ENCODE measurements at regions not wholly inside any gene's neighbourhood (a gene's known extent, or its start where the extent isn't known, plus 50 kb on each side); places are given as distances from the start of the nearest gene placed in this dataset.
"Not testable (repeated sequence)": the region's sequence is repeated elsewhere in the genome, so short reads cannot be mapped to it uniquely, and the experiment has no call there.

- not testable (repeated sequence) for DNase-seq
Measured at GRCh38 chr9:65414249-65414648, 129.2 kb upstream of the FOXD4L5 start.

GRCh38 chr9:65413371-65413770 is 128.4 kb upstream of the FOXD4L5 start:
- DNase-seq = not testable (repeated sequence)

GRCh38 chr9:65411901-65412300 is 126.9 kb upstream of the FOXD4L5 start:
- no peak for DNase-seq

- DNase-seq = no peak
Measured at GRCh38 chr9:65411336-65411735, 126.3 kb upstream of the FOXD4L5 start.

- no peak for DNase-seq
Measured at GRCh38 chr9:65410926-65411325, 125.9 kb upstream of the FOXD4L5 start.

- no peak for DNase-seq
Measured at GRCh38 chr9:65409471-65409980, 124.5 kb upstream of the FOXD4L5 start.

- DNase-seq = not testable (repeated sequence)
Measured at GRCh38 chr9:65408806-65409205, 123.8 kb upstream of the FOXD4L5 start.

GRCh38 chr9:65406625-65407024 is 121.6 kb upstream of the FOXD4L5 start:
- DNase-seq = not testable (repeated sequence)

- DNase-seq = not testable (repeated sequence)
Measured at GRCh38 chr9:65405766-65406165, 120.8 kb upstream of the FOXD4L5 start.

GRCh38 chr9:65405253-65405652 is 120.2 kb upstream of the FOXD4L5 start:
- no peak for DNase-seq

- no peak for DNase-seq
Measured at GRCh38 chr9:65404232-65405006, 119.4 kb upstream of the FOXD4L5 start.

- DNase-seq = no peak
Measured at GRCh38 chr9:65403721-65404120, 118.7 kb upstream of the FOXD4L5 start.

- DNase-seq = not testable (repeated sequence)
Measured at GRCh38 chr9:65403072-65403471, 118.1 kb upstream of the FOXD4L5 start.

GRCh38 chr9:65402206-65402870 is 117.3 kb upstream of the FOXD4L5 start:
- not testable (repeated sequence) for DNase-seq

GRCh38 chr9:65401456-65402045 is 116.5 kb upstream of the FOXD4L5 start:
- DNase-seq = not testable (repeated sequence)

GRCh38 chr9:65400886-65401285 is 115.9 kb upstream of the FOXD4L5 start:
- DNase-seq = no peak

- not testable (repeated sequence) for DNase-seq
Measured at GRCh38 chr9:65397763-65398719, 113.0 kb upstream of the FOXD4L5 start.

- not testable (repeated sequence) for DNase-seq
Measured at GRCh38 chr9:65397226-65397625, 112.2 kb upstream of the FOXD4L5 start.

- not testable (repeated sequence) for DNase-seq
Measured at GRCh38 chr9:65396601-65397000, 111.6 kb upstream of the FOXD4L5 start.

- DNase-seq = not testable (repeated sequence)
Measured at GRCh38 chr9:65395789-65396188, 110.8 kb upstream of the FOXD4L5 start.

GRCh38 chr9:65395121-65395520 is 110.1 kb upstream of the FOXD4L5 start:
- not testable (repeated sequence) for DNase-seq

- not testable (repeated sequence) for DNase-seq
Measured at GRCh38 chr9:65393111-65393810, 108.3 kb upstream of the FOXD4L5 start.

All from hematopoietic multipotent progenitor cell treated with erythropoietin and hydrocortisone succinate and interleukin-3 and kit ligand, for 8 days (in vitro differentiated cells).